Lower leg skin (tissue), 4 donors: ENCODE measurements at regions not wholly inside any gene's neighbourhood (a gene's known extent, or its start where the extent isn't known, plus 50 kb on each side); places are given as distances from the start of the nearest gene placed in this dataset.

ENCODE experiments used
- DNase-seq, 2 donors: peaks; one replicate each; pipeline ENCODE4 v3.0.0-alpha.2; 2019; ENCODE audit warnings: low spot score in 2 of 2
- H3K4me3 ChIP-seq: fragments of 200-600 bp; sonication (generic); 2 replicates; pipeline ENCODE4 v1.5.1; 2017; ENCODE audit warnings: mild to moderate bottlenecking, low read depth; ENCODE audit not compliant: poor library complexity, severe bottlenecking
- CTCF ChIP-seq, 3 donors: fragments of 450-650 bp; IDR thresholded peaks; one replicate each; pipeline ENCODE4 v1.5.1; 2016; ENCODE audit warnings: antibody characterized with exemption in 3 of 3, mild to moderate bottlenecking in 3 of 3, moderate library complexity in 2 of 3
- POLR2A ChIP-seq, 2 donors: fragments of 450-650 bp; IDR thresholded peaks; one replicate each; pipeline ENCODE4 v1.6.1; 2016 to 2017; ENCODE audit warnings: antibody characterized with exemption in 2 of 2, mild to moderate bottlenecking in 1 of 2, moderate library complexity in 1 of 2
- WGBS, 2 donors: methylation state at CpG; one replicate each; pipeline ENCODE4 v1.1.5; 2018; 5-methylcytosine and 5-hydroxymethylcytosine counted together
- intact Hi-C: fragments of 100-400 bp; cut with DNase I; formaldehyde crosslinking; loops from one replicate; pipeline ENCODE4 v1.15.0; 2023; ENCODE audit warnings: low total_unique reads

- 74 to 75% methylated on average over 3 of the region's 3 CpGs for WGBS, 2 donors
- no peak for TF ChIP-seq POLR2A (IDR thresholded peaks at IDR 0.05)
- TF ChIP-seq CTCF (IDR thresholded peaks at IDR 0.05), result no peak
- H3K4me3 ChIP-seq, result no peak overlapping the region
- intact Hi-C loops, result no loop called here
- DNase-seq, result no peak
Observed at GRCh38 chr10:90195288-90195840, 494.0 kb downstream of the KIF20B start.

GRCh38 chr10:90197766-90198165 is 496.4 kb downstream of the KIF20B start:
- intact Hi-C loops, result no loop called here
- no peak for TF ChIP-seq POLR2A (IDR thresholded peaks at IDR 0.05)
- no peak for TF ChIP-seq CTCF (IDR thresholded peaks at IDR 0.05)
- no peak for DNase-seq
- no peak overlapping the region for H3K4me3 ChIP-seq

GRCh38 chr10:90199093-90199492 is 497.7 kb downstream of the KIF20B start:
- DNase-seq, result no peak
- intact Hi-C loops, result no loop called here
- WGBS, 2 donors, result 49 to 61% methylated on average over 2 of the region's 2 CpGs
- H3K4me3 ChIP-seq, result no peak overlapping the region
- no peak for TF ChIP-seq POLR2A (IDR thresholded peaks at IDR 0.05)
- no peak for TF ChIP-seq CTCF (IDR thresholded peaks at IDR 0.05)

DNA sequence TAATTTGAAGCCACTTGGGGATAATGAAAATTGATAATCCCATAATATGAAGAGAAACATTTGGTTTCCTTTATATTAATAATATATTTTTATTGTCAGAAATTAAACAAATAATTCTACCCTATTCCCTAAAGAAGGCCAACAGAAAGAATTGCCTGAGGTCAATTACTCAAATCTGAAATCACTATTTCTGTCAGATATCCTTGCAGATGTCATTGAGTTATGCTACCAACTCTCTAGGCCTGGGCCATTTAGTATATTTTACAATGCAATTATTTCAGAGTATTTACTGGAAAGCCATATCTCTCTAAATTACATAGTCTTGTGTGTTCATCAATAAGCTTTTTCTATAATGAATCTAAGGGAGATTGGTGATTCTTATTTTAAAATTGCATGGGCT is 498.1 kb downstream of the KIF20B start:
- TF ChIP-seq POLR2A (IDR thresholded peaks at IDR 0.05) (no peak), CTCF (IDR thresholded peaks at IDR 0.05) (no peak)
- intact Hi-C loops, result no loop called here
- no peak overlapping the region for H3K4me3 ChIP-seq
- no peak for DNase-seq

DNA sequence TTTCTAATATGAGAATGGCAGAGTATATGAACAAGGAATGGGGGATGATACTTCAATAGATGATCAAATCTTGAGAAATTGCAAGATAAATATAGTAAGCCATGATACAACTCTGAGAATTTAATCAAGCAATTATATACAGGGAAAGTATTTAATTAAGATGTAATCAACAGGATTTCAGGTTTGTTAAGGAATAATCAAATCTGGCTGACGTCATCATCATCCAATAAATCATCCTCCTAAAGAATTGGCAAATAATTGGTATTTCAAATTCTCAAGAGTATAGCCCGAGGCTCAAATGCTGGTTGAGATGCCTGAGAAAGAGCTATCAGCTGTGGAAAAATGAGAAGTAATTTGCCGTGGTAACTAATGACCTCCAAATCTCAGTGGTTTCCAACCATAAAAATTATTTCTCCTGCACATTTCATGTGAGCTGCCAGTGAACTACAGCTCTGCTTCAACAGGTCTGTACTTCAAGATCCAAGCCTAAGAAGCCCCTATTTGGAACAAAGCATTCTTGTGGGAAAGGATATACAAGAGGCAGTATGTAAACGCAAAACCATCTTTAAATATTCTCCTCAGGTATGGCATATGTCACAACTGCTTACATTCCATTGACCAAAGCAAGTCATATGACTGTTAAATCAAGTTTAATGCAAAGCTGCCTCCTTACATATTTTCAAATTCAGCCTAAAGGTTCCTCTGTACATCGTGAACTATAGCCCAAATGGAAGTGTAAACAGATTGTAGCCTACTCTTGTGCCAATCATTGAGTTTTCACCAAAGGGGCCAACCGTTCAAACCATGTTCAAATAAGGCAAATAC is 503.0 kb downstream of the KIF20B start:
- WGBS, 2 donors, result 43 to 50% methylated on average over 6 of the region's 6 CpGs
- no peak for DNase-seq
- TF ChIP-seq POLR2A (IDR thresholded peaks at IDR 0.05) (no peak), CTCF (IDR thresholded peaks at IDR 0.05) (no peak)
- H3K4me3 ChIP-seq, result no peak overlapping the region
- intact Hi-C loops, result no loop called here

DNA sequence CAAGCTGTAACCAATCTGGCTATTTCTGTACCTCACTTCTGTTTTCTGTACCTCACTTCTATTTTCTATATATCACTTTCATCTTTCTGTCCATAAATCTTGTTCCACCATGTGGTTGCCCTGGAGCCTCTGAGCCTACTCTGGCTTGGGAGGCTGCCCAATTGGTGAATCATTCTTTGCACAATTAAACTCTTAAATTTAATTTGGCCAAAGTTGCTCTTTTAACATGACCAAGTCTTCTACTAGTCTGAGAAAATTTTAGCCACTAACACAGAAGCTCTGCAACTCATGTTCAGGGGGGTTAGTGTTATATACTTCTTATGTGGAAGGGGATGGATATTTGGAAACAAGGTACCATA is 503.5 kb downstream of the KIF20B start:
- intact Hi-C loops, result no loop called here
- TF ChIP-seq POLR2A (IDR thresholded peaks at IDR 0.05) (no peak), CTCF (IDR thresholded peaks at IDR 0.05) (no peak)
- H3K4me3 ChIP-seq, result no peak overlapping the region
- DNase-seq, result peak in 1 of 2 donors; percentile 14
